ENCODE measurements at regions not wholly inside any gene's neighbourhood (a gene's known extent, or its start where the extent isn't known, plus 50 kb on each side); places are given as distances from the start of the nearest gene placed in this dataset.

DNA sequence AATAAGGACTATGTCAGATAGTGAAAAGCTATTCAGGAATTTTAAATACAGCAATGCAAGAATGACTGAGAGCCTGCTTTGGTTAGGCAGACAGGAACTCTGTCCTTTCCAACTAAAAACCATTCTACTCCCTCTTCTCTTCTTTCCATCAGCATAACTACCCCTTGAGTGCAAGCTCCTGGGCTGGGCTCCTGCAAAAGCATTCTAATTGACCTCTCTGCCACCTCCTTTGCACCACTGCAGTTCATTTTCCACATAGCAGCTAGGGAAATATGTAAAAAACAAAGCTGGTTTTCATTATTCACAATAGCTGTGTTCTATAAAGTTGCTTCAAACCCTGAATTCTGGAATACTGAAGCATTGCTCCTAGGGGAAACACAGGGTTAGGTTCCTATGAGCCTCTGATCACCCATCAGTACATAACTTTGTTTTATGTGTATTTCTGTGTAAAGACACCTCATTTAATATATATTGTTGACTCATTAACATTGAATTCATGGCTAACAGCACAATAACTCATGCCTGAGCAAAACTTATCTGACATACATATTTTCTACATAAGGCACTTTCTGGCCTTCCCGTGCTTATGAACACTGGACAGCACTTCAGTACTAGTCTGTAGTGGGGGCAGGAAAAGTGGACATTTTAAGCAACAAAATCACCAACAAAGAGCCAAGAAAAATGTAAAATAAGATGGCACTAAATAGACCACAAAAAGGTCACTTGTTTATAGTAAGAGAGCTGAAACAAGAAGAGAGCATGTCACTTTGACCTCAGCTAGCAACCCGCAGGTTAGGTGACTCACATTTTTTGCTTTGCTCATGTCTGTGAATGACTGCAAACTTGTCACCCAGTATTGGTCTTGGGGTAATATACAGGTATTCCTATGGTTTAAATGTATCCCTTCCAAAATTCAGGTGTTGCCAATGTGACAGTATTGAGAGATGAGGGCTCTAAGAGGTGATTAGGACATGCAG, 57.9 kb upstream of the IRF2BP2 start:
- Histone ChIP-seq H3K4me1 (ENCODE audit: control insufficient read depth in 1 of 2, insufficient read depth in 2 of 2, low read depth in 1 of 2, low read length in 1 of 2) (peaks cover 0 to 11% of the 10 kb centered on the region in 2 experiments; a peak in 2 of 4 replicates), H3K27me3 (ENCODE audit: insufficient read depth) (no peaks in the 10 kb centered on the region), H4K20me1 (ENCODE audit: insufficient read depth) (no peaks in the 10 kb centered on the region), H3K9me2 (no peaks in the 10 kb centered on the region), H3K27ac (ENCODE audit: low read depth in 2 of 2, low read length in 1 of 2) (no peak overlapping the region), H3K79me2 (ENCODE audit: insufficient read depth) (no peaks in the 10 kb centered on the region), H3F3A (replicated peaks; ENCODE audit: insufficient read depth) (no peaks in the 10 kb centered on the region), H3K4me2 (no peak overlapping the region), H3K36me3 (replicated peaks in 1 of 2; ENCODE audit: control insufficient read depth in 1 of 2, insufficient read depth in 2 of 2, low read length in 1 of 2) (no peaks in the 10 kb centered on the region), H3K9me3 (no peaks in the 10 kb centered on the region), H3K4me3 (ENCODE audit: low read depth in 2 of 2, low read length in 1 of 2) (no peak overlapping the region; a peak in 1 of 4 replicates), H2AFZ (ENCODE audit: low read depth) (no peak overlapping the region), H3K9ac (no peak overlapping the region)
- no peak for TF ChIP-seq SIN3A (IDR thresholded peaks at IDR 0.05; ENCODE audit: borderline replicate concordance, low read depth, low read length)
- no peak for TF ChIP-seq TCF12 (IDR thresholded peaks at IDR 0.05)
- no peak for TF ChIP-seq GABPA (IDR thresholded peaks at IDR 0.05; ENCODE audit: low read depth)
- TF ChIP-seq CHD2 (IDR thresholded peaks at IDR 0.05; ENCODE audit: low read length, partially characterized antibody), result no peak
- no peak for TF ChIP-seq YY1 (IDR thresholded peaks at IDR 0.05; ENCODE audit: low read depth)
- no peak for TF ChIP-seq RXRA (IDR thresholded peaks at IDR 0.05; ENCODE audit: borderline replicate concordance, low read depth)
- TF ChIP-seq, protein P1, sequence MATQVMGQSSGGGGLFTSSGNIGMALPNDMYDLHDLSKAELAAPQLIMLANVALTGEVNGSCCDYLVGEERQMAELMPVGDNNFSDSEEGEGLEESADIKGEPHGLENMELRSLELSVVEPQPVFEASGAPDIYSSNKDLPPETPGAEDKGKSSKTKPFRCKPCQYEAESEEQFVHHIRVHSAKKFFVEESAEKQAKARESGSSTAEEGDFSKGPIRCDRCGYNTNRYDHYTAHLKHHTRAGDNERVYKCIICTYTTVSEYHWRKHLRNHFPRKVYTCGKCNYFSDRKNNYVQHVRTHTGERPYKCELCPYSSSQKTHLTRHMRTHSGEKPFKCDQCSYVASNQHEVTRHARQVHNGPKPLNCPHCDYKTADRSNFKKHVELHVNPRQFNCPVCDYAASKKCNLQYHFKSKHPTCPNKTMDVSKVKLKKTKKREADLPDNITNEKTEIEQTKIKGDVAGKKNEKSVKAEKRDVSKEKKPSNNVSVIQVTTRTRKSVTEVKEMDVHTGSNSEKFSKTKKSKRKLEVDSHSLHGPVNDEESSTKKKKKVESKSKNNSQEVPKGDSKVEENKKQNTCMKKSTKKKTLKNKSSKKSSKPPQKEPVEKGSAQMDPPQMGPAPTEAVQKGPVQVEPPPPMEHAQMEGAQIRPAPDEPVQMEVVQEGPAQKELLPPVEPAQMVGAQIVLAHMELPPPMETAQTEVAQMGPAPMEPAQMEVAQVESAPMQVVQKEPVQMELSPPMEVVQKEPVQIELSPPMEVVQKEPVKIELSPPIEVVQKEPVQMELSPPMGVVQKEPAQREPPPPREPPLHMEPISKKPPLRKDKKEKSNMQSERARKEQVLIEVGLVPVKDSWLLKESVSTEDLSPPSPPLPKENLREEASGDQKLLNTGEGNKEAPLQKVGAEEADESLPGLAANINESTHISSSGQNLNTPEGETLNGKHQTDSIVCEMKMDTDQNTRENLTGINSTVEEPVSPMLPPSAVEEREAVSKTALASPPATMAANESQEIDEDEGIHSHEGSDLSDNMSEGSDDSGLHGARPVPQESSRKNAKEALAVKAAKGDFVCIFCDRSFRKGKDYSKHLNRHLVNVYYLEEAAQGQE (IDR thresholded peaks at IDR 0.05; ENCODE audit: low read depth, low read length), result no peak
- no peak for TF ChIP-seq SMC3 (IDR thresholded peaks at IDR 0.05; ENCODE audit: low read depth, low read length)
- TF ChIP-seq FOXM1 (IDR thresholded peaks at IDR 0.05; ENCODE audit: low read depth), result no peak
- no peak for TF ChIP-seq MEF2A (IDR thresholded peaks at IDR 0.05; ENCODE audit: borderline replicate concordance, low read depth)
- no peak for TF ChIP-seq EZH2phosphoT487 (IDR thresholded peaks at IDR 0.05; ENCODE audit: borderline replicate concordance, low read depth)
- TF ChIP-seq MAX (IDR thresholded peaks at IDR 0.05; ENCODE audit: low read depth), result no peak
- no peak for TF ChIP-seq ZBTB33 (IDR thresholded peaks at IDR 0.05; ENCODE audit: borderline replicate concordance, low read depth)
- TF ChIP-seq RCOR1 (IDR thresholded peaks at IDR 0.05; ENCODE audit: low read length), result no peak
- TF ChIP-seq EP300 (IDR thresholded peaks at IDR 0.05; ENCODE audit: borderline replicate concordance in 1 of 2, low read depth in 1 of 2, low read length in 1 of 2), result no peak
- no peak for TF ChIP-seq ELF1 (IDR thresholded peaks at IDR 0.05)
- TF ChIP-seq FOSL2 (IDR thresholded peaks at IDR 0.05; ENCODE audit: borderline replicate concordance, low read depth), result no peak
- TF ChIP-seq NFIC (IDR thresholded peaks at IDR 0.05; ENCODE audit: borderline replicate concordance), result no peak
- TF ChIP-seq, protein P2, sequence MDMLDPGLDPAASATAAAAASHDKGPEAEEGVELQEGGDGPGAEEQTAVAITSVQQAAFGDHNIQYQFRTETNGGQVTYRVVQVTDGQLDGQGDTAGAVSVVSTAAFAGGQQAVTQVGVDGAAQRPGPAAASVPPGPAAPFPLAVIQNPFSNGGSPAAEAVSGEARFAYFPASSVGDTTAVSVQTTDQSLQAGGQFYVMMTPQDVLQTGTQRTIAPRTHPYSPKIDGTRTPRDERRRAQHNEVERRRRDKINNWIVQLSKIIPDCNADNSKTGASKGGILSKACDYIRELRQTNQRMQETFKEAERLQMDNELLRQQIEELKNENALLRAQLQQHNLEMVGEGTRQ (IDR thresholded peaks at IDR 0.05; ENCODE audit: borderline replicate concordance, low read depth, low read length), result no peak
- TF ChIP-seq FOXJ3 (CRISPR knock-in tag; IDR thresholded peaks at IDR 0.05), result no peak
- 81% methylated on average over 2 of the region's 2 CpGs for WGBS (ENCODE audit: low lambda C conversion rate)
- no peak for DNase-seq
- CTCF ChIA-PET, result no interaction called here
- POLR2A ChIA-PET, result interaction anchor here (1.8 kb wide), 1 partner anchor 10 kb away, joined by 4 read pairs; no protein-coding TSS in a partner anchor

Measured in SK-N-SH (cell line).